ENCODE measurements at regions not wholly inside any gene's neighbourhood (a gene's known extent, or its start where the extent isn't known, plus 50 kb on each side); places are given as distances from the start of the nearest gene placed in this dataset.
"Not testable (repeated sequence)": the region's sequence is repeated elsewhere in the genome, so short reads cannot be mapped to it uniquely, and the experiment has no call there.

DNA sequence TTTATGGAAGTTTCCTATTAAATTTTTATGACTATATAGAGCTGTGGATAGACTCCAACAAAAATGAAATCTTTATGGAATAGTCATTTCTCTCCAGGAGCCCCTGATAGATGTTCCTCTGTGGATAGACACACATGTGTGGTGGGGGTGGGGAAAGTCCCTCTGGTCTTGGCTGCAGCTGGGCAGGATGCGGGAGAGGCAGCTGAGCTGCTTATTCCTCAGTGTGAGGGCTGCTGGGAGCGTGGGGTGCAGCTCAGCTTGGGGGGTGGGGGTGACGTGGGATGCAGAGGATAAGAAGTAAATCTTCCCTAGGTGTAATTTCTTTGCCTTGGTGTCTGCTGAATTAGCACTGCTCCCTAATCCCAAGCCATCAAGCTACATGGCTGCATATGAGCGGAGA, 192.8 kb upstream of the PLGLB2 start:
- TF ChIP-seq, protein P1, sequence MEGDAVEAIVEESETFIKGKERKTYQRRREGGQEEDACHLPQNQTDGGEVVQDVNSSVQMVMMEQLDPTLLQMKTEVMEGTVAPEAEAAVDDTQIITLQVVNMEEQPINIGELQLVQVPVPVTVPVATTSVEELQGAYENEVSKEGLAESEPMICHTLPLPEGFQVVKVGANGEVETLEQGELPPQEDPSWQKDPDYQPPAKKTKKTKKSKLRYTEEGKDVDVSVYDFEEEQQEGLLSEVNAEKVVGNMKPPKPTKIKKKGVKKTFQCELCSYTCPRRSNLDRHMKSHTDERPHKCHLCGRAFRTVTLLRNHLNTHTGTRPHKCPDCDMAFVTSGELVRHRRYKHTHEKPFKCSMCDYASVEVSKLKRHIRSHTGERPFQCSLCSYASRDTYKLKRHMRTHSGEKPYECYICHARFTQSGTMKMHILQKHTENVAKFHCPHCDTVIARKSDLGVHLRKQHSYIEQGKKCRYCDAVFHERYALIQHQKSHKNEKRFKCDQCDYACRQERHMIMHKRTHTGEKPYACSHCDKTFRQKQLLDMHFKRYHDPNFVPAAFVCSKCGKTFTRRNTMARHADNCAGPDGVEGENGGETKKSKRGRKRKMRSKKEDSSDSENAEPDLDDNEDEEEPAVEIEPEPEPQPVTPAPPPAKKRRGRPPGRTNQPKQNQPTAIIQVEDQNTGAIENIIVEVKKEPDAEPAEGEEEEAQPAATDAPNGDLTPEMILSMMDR (IDR thresholded peaks at IDR 0.05), result not testable (repeated sequence)
- TF ChIP-seq POLR2A (IDR thresholded peaks at IDR 0.05), result not testable (repeated sequence)

All from right lobe of liver (tissue), 4 donors.